ENCODE measurements at regions not wholly inside any gene's neighbourhood (a gene's known extent, or its start where the extent isn't known, plus 50 kb on each side); places are given as distances from the start of the nearest gene placed in this dataset.

DNA sequence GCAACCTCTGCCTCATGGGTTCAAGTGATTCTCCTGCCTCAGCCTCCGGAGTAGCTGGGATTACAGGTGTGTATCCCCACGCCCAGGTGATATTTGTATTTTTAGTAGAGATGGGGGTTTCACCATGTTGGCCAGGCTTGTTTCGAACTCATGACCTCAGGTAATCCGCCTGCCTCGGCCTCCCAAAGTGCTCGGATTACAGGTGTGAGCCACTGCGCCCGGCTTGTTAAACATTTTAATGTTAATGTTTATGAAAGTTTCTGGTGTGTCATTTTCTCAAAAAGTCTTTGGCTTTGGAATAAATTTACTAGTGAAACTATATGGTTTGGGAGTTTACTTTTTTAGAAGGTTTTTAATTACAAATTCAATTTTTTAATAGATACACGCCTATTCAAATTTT is 698.8 kb downstream of the MECOM start:
- TF ChIP-seq, protein P1, sequence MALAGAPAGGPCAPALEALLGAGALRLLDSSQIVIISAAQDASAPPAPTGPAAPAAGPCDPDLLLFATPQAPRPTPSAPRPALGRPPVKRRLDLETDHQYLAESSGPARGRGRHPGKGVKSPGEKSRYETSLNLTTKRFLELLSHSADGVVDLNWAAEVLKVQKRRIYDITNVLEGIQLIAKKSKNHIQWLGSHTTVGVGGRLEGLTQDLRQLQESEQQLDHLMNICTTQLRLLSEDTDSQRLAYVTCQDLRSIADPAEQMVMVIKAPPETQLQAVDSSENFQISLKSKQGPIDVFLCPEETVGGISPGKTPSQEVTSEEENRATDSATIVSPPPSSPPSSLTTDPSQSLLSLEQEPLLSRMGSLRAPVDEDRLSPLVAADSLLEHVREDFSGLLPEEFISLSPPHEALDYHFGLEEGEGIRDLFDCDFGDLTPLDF (CRISPR knock-in tag; IDR thresholded peaks at IDR 0.05): no peak
- TF ChIP-seq, protein P2, sequence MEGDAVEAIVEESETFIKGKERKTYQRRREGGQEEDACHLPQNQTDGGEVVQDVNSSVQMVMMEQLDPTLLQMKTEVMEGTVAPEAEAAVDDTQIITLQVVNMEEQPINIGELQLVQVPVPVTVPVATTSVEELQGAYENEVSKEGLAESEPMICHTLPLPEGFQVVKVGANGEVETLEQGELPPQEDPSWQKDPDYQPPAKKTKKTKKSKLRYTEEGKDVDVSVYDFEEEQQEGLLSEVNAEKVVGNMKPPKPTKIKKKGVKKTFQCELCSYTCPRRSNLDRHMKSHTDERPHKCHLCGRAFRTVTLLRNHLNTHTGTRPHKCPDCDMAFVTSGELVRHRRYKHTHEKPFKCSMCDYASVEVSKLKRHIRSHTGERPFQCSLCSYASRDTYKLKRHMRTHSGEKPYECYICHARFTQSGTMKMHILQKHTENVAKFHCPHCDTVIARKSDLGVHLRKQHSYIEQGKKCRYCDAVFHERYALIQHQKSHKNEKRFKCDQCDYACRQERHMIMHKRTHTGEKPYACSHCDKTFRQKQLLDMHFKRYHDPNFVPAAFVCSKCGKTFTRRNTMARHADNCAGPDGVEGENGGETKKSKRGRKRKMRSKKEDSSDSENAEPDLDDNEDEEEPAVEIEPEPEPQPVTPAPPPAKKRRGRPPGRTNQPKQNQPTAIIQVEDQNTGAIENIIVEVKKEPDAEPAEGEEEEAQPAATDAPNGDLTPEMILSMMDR (IDR thresholded peaks at IDR 0.05): no peak
- TF ChIP-seq, protein P3, sequence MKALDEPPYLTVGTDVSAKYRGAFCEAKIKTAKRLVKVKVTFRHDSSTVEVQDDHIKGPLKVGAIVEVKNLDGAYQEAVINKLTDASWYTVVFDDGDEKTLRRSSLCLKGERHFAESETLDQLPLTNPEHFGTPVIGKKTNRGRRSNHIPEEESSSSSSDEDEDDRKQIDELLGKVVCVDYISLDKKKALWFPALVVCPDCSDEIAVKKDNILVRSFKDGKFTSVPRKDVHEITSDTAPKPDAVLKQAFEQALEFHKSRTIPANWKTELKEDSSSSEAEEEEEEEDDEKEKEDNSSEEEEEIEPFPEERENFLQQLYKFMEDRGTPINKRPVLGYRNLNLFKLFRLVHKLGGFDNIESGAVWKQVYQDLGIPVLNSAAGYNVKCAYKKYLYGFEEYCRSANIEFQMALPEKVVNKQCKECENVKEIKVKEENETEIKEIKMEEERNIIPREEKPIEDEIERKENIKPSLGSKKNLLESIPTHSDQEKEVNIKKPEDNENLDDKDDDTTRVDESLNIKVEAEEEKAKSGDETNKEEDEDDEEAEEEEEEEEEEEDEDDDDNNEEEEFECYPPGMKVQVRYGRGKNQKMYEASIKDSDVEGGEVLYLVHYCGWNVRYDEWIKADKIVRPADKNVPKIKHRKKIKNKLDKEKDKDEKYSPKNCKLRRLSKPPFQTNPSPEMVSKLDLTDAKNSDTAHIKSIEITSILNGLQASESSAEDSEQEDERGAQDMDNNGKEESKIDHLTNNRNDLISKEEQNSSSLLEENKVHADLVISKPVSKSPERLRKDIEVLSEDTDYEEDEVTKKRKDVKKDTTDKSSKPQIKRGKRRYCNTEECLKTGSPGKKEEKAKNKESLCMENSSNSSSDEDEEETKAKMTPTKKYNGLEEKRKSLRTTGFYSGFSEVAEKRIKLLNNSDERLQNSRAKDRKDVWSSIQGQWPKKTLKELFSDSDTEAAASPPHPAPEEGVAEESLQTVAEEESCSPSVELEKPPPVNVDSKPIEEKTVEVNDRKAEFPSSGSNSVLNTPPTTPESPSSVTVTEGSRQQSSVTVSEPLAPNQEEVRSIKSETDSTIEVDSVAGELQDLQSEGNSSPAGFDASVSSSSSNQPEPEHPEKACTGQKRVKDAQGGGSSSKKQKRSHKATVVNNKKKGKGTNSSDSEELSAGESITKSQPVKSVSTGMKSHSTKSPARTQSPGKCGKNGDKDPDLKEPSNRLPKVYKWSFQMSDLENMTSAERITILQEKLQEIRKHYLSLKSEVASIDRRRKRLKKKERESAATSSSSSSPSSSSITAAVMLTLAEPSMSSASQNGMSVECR (CRISPR knock-in tag; IDR thresholded peaks at IDR 0.05; ENCODE audit: borderline replicate concordance): no peak
- TF ChIP-seq, protein P4, sequence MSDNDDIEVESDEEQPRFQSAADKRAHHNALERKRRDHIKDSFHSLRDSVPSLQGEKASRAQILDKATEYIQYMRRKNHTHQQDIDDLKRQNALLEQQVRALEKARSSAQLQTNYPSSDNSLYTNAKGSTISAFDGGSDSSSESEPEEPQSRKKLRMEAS (CRISPR knock-in tag; IDR thresholded peaks at IDR 0.05): no peak
- TF ChIP-seq PRRX2 (CRISPR knock-in tag; IDR thresholded peaks at IDR 0.05): no peak
- TF ChIP-seq JAZF1 (CRISPR knock-in tag; IDR thresholded peaks at IDR 0.05): no peak
- no peak for TF ChIP-seq FOXK1 (CRISPR knock-in tag; IDR thresholded peaks at IDR 0.05)
